RWPE1 (cell line): ENCODE measurements at regions not wholly inside any gene's neighbourhood (a gene's known extent, or its start where the extent isn't known, plus 50 kb on each side); places are given as distances from the start of the nearest gene placed in this dataset.

Source experiments
- CTCF ChIA-PET: fragments of 350-600 bp; sonication (Branson Sonifier 250); formaldehyde crosslinking; extraction: SDS; loops from one replicate; lab custom pipeline; 2021; lab: Yijun Ruan, JAX
- POLR2A ChIA-PET: fragments of 400-600 bp; formaldehyde crosslinking; extraction: SDS; loops from one replicate; lab custom pipeline; 2020; ENCODE audit warnings: antibody characterized with exemption; ENCODE audit not compliant: low non-redundant PET; lab: Yijun Ruan, JAX
- DNase-seq: peaks from one replicate; pipeline ENCODE4 v3.0.0; 2012; ENCODE audit warnings: low spot score
- H3K27ac ChIP-seq: fragments of 450-650 bp; 2 replicates; pipeline ENCODE4 v1.5.1; 2017
- CTCF ChIP-seq: fragments of 450-650 bp; conservative IDR thresholded peaks from 2 replicates; pipeline ENCODE4 v1.5.1; 2017; ENCODE audit warnings: low read depth, mild to moderate bottlenecking

GRCh38 chr6:139927236-139927635, 552.8 kb upstream of the CITED2 start:
- no peak for DNase-seq
- CTCF ChIA-PET: no interaction called here
- no peak overlapping the region for H3K27ac ChIP-seq
- TF ChIP-seq CTCF: no peak
- POLR2A ChIA-PET: no interaction called here

GRCh38 chr6:139926711-139927110, 552.3 kb upstream of the CITED2 start:
- DNase-seq: no peak
- POLR2A ChIA-PET: no interaction called here
- H3K27ac ChIP-seq: no peak overlapping the region
- no peak for TF ChIP-seq CTCF
- CTCF ChIA-PET: no interaction called here

- no peak overlapping the region for H3K27ac ChIP-seq
- no peak for DNase-seq
- CTCF ChIA-PET: no interaction called here
- TF ChIP-seq CTCF: no peak
- POLR2A ChIA-PET: no interaction called here
Observed at GRCh38 chr6:139925894-139926641, 551.6 kb upstream of the CITED2 start.

GRCh38 chr6:139923964-139924475, 549.6 kb upstream of the CITED2 start:
- ChIA-PET CTCF (interaction anchor here (0.6 kb wide), 1 partner anchor 312 kb away, joined by 5 read pairs; no protein-coding TSS in a partner anchor), POLR2A (no interaction called here)
- DNase-seq: no peak
- no peak for TF ChIP-seq CTCF
- H3K27ac ChIP-seq: no peak overlapping the region

- H3K27ac ChIP-seq: no peak overlapping the region
- no peak for DNase-seq
- ChIA-PET CTCF (interaction anchor here (0.6 kb wide), 1 partner anchor 414 kb away, joined by 3 read pairs; no protein-coding TSS in a partner anchor), POLR2A (no interaction called here)
- no peak for TF ChIP-seq CTCF
Observed at GRCh38 chr6:139922236-139922635, 547.8 kb upstream of the CITED2 start.

- no peak for TF ChIP-seq CTCF
- POLR2A ChIA-PET: no interaction called here
- H3K27ac ChIP-seq: no peak overlapping the region
- no peak for DNase-seq
- CTCF ChIA-PET: no interaction called here
Observed at GRCh38 chr6:139920776-139921100, 546.3 kb upstream of the CITED2 start.
